GM23248 (cell line): ENCODE measurements at regions not wholly inside any gene's neighbourhood (a gene's known extent, or its start where the extent isn't known, plus 50 kb on each side); places are given as distances from the start of the nearest gene placed in this dataset.

Experiments used
- EZH2 ChIP-seq: fragments of 200-600 bp; sonication (generic); IDR thresholded peaks from 2 replicates; pipeline ENCODE4 v1.6.1; 2018; ENCODE audit warnings: antibody characterized with exemption, mild to moderate bottlenecking; ENCODE audit not compliant: insufficient read depth, poor library complexity, severe bottlenecking
- EZH2phosphoT487 ChIP-seq: fragments of 200-600 bp; sonication (generic); IDR thresholded peaks from 2 replicates; pipeline ENCODE4 v1.6.1; 2018; ENCODE audit warnings: antibody characterized with exemption, moderate library complexity, mild to moderate bottlenecking, low read depth; ENCODE audit not compliant: insufficient read depth

- TF ChIP-seq EZH2 (no peak), EZH2phosphoT487 (no peak)
These were observed 131.4 kb upstream of the MDFIC start for GRCh38 chr7:114790521-114790920.
